K562 (cell line): ENCODE measurements at regions not wholly inside any gene's neighbourhood (a gene's known extent, or its start where the extent isn't known, plus 50 kb on each side); places are given as distances from the start of the nearest gene placed in this dataset.

Experiments used
- ATAC-seq: fragments of 200-7000 bp; cut with Tn5 transposase; 3 replicates; pipeline ENCODE4 v1.9.1; 2020; ENCODE audit warnings: moderate library complexity
- BruUV-seq: library from RNA; stranded (reverse); fragments of 400-500 nt; replicated peaks from 2 replicates; lab custom pipeline; 2021; lab: Mats Ljungman, UMichigan
- CTCF ChIA-PET: fragments of 300-600 bp; formaldehyde crosslinking; extraction: SDS; loops from one replicate; lab custom pipeline; 2021; ENCODE audit warnings: low intra/inter-chr PET ratio; lab: Yijun Ruan, JAX
- POLR2A ChIA-PET: fragments of 300-600, 350-650 bp; sonication (Branson Sonifier 250); formaldehyde crosslinking; extraction: SDS; loops from one replicate; lab custom pipeline; 2021; ENCODE audit warnings: antibody characterized with exemption, inconsistent platforms; lab: Yijun Ruan, JAX
- DNase-seq, 4 experiments: peaks; one replicate each; pipeline versions ENCODE4 v3.0.0 to v3.0.0-alpha.2; 2011 to 2018; ENCODE audit warnings: low spot score in 3 of 4, mixed read lengths in 3 of 4; ENCODE audit errors: extremely low read depth in 1 of 4
- FAIRE-seq: peaks from 2 replicates; lab custom pipeline; 2011; peaks lifted over from hg19 to GRCh38; lab: Jason Lieb, UNC
- H2AFZ ChIP-seq: 2 replicates; pipeline ENCODE4 v1.6.0; 2011; ENCODE audit warnings: low read depth, low read length, control low read depth, inconsistent platforms
- H3K27ac ChIP-seq: fragments of 200-600 bp; 3 replicates; pipeline ENCODE4 v1.8.0; 2011; ENCODE audit warnings: low read depth, mild to moderate bottlenecking, control low read depth, inconsistent platforms, low read length, moderate library complexity, mixed read lengths; ENCODE audit errors: extremely low read depth
- H3K27me3 ChIP-seq, 2 experiments: fragments of 300-600 bp in 1 of 2; 2 replicates in 1 of 2; 3 replicates in 1 of 2; pipeline versions ENCODE4 v1.6.0 to v1.8.0; 2011; ENCODE audit warnings: inconsistent platforms in 2 of 2, low read length in 2 of 2, mild to moderate bottlenecking in 1 of 2, mixed read lengths in 1 of 2, moderate library complexity in 1 of 2; ENCODE audit not compliant: control insufficient read depth in 2 of 2, insufficient read depth in 2 of 2
- H3K36me3 ChIP-seq: fragments of 300-600 bp; 3 replicates; pipeline ENCODE4 v1.8.0; 2011; ENCODE audit warnings: mild to moderate bottlenecking, low read length, inconsistent platforms; ENCODE audit not compliant: control insufficient read depth, insufficient read depth
- H3K4me1 ChIP-seq, 2 experiments: fragments of 200-600 bp in 1 of 2; replicated peaks in 1 of 2; 2 replicates in 1 of 2; 3 replicates in 1 of 2; pipeline versions ENCODE4 v1.5.1 to v1.8.0; 2011; ENCODE audit warnings: inconsistent platforms in 2 of 2, low read length in 2 of 2, mild to moderate bottlenecking in 1 of 2, mixed read lengths in 1 of 2, moderate library complexity in 1 of 2; ENCODE audit not compliant: control insufficient read depth in 2 of 2, insufficient read depth in 2 of 2
- H3K4me2 ChIP-seq: 2 replicates; pipeline ENCODE4 v1.6.1; 2011; ENCODE audit warnings: low read length, control low read depth, inconsistent platforms, mixed read lengths; ENCODE audit not compliant: insufficient read depth
- H3K4me3 ChIP-seq: fragments of 200-600 bp; sonication (generic), shearing (Covaris generic); 2 replicates; pipeline ENCODE4 v1.5.1; 2016; ENCODE audit warnings: control low read depth, inconsistent platforms
- H3K79me2 ChIP-seq: fragments of 200-600 bp; 3 replicates; pipeline ENCODE4 v1.8.0; 2011; ENCODE audit warnings: low read length, inconsistent platforms; ENCODE audit not compliant: control insufficient read depth, insufficient read depth
- H3K9ac ChIP-seq, 2 experiments: 2 replicates each; pipeline versions ENCODE4 v1.6.0 to v1.6.1; 2011; ENCODE audit warnings: low read depth in 2 of 2, low read length in 2 of 2, control low read depth in 1 of 2, inconsistent platforms in 1 of 2, mild to moderate bottlenecking in 1 of 2, mixed read lengths in 1 of 2; ENCODE audit not compliant: insufficient read depth in 1 of 2
- H3K9me1 ChIP-seq: one replicate; pipeline ENCODE4 v1.6.0; 2011; ENCODE audit warnings: inconsistent platforms, mild to moderate bottlenecking, low read length, moderate library complexity; ENCODE audit not compliant: control insufficient read depth, insufficient read depth
- H3K9me3 ChIP-seq: replicated peaks from 2 replicates; pipeline ENCODE4 v1.5.1; 2011; ENCODE audit warnings: low read depth, low read length, inconsistent platforms; ENCODE audit not compliant: control insufficient read depth, insufficient read depth
- H4K20me1 ChIP-seq: replicated peaks from 2 replicates; pipeline ENCODE4 v1.6.1; 2011; ENCODE audit warnings: low read length, inconsistent platforms, mixed read lengths; ENCODE audit not compliant: control insufficient read depth, insufficient read depth
- C11orf30 ChIP-seq: fragments of 450-650 bp; IDR thresholded peaks from 2 replicates; pipeline ENCODE4 v1.6.1; 2016; ENCODE audit warnings: low read depth, mild to moderate bottlenecking
- CEBPB ChIP-seq: fragments of 450-650 bp; IDR thresholded peaks from 2 replicates; pipeline ENCODE4 v1.6.1; 2016; ENCODE audit warnings: missing genetic modification characterization, missing compliant biosample characterization
- MAFF ChIP-seq: IDR thresholded peaks from 2 replicates; pipeline ENCODE4 v1.6.1; 2012; ENCODE audit warnings: low read length, improper control_type of control experiment
- MAFG ChIP-seq: fragments of 450-650 bp; conservative IDR thresholded peaks from 2 replicates; pipeline ENCODE4 v1.6.1; 2016; ENCODE audit warnings: missing genetic modification characterization, missing compliant biosample characterization
- MAFK ChIP-seq: IDR thresholded peaks from 2 replicates; pipeline ENCODE4 v1.6.1; 2011; ENCODE audit warnings: low read length, improper control_type of control experiment
- MECOM ChIP-seq: fragments of 250-450 bp; sonication (Bioruptor Pico); IDR thresholded peaks from 2 replicates; pipeline ENCODE4 v1.8.0; 2022; ENCODE audit warnings: inconsistent platforms
- PTBP1 ChIP-seq: fragments of 200-400 bp; formaldehyde crosslinking; IDR thresholded peaks from 2 replicates; pipeline ENCODE4 v1.6.1; 2017; ENCODE audit warnings: low read depth, low read length
- THRAP3 ChIP-seq: fragments of 450-650 bp; IDR thresholded peaks from 2 replicates; pipeline ENCODE4 v1.6.1; 2016; ENCODE audit warnings: mild to moderate bottlenecking, inconsistent platforms, borderline replicate concordance
- ZNF316 ChIP-seq: fragments of 450-650 bp; IDR thresholded peaks from 2 replicates; pipeline ENCODE4 v1.6.1; 2016
- ZNF584 ChIP-seq: fragments of 200-800 bp; sonication (Bioruptor generic); IDR thresholded peaks from 2 replicates; pipeline ENCODE4 v1.6.1; 2016; ENCODE audit warnings: low read depth, mild to moderate bottlenecking, missing genetic modification characterization, missing compliant biosample characterization
- WGBS: fragments of 100-300 bp; shearing (Covaris generic); methylation state at CpG from one replicate; pipeline ENCODE4 v1.1.6; 2016; ENCODE audit warnings: low coverage, mixed read lengths; ENCODE audit not compliant: insufficient coverage; ENCODE audit errors: missing lambda C conversion rate; 5-methylcytosine and 5-hydroxymethylcytosine counted together
- in situ Hi-C: fragments of 300-500 bp; cut with MboI; formaldehyde crosslinking; loops from 4 replicates; pipeline ENCODE4 v1.15.0; 2018; ENCODE audit warnings: inconsistent platforms, mixed read lengths
- intact Hi-C: fragments of 100-400 bp; cut with micrococcal nuclease; formaldehyde crosslinking; loops from 2 replicates; pipeline ENCODE4 v1.14.2; 2022
- TF ChIP-seq, protein P1 (sequence below): sonication (generic); formaldehyde crosslinking; IDR thresholded peaks from 2 replicates; pipeline ENCODE4 v1.8.1; 2023; ENCODE audit warnings: mild to moderate bottlenecking, missing genetic modification reagents, moderate library complexity

DNA sequence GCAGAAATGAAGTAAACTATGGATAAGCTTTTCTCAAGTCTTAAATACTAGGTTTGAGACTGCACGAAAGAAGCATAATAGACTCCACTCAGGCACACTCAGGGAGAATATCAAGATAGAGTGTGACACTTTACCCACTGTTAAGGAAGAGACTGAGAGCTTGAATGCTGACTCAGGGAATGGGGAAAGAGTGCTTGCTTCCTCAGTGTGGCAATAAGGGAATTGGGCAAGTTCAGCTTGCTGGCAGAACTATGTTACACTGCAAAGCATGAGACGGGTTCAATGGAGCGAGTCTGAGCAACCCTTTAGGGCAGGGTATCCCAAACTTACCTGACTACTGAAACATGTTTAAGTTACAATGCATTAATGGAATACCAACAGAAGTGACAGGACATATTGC, 237.7 kb upstream of the MEF2C start:
- ATAC-seq (peak; percentile 59; the same call in 2 of the 3 replicates), FAIRE-seq (peak; percentile 64)

DNA sequence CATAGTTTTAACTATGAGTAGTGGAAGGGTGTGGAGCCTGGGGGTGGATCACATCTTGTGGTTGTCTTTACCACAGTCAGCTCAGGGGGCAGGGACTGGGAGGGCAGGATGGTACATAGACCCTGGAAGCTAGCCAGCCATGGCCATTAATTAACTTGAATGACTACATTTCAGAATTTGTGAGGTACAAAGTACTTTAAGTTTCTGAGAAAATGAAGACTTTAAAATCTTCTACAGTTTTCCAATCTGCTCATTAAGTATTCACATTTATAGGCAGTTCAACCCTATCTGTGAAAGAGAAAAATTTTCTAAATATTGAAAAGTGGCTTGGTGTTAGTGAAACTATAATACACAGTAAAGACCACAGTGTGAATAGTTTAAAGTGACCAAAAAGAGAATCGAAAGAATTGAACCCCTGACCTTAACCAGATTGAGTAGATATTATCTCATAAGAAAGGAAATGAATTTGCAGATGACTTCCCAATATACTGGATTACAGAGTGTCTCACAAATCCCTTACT, 234.2 kb upstream of the MEF2C start:
- no peak for ATAC-seq
- WGBS: 12% methylated on average over 1 of the region's 1 CpG
- TF ChIP-seq THRAP3 (no peak), MECOM (CRISPR knock-in tag) (no peak)
- TF ChIP-seq, protein P1, sequence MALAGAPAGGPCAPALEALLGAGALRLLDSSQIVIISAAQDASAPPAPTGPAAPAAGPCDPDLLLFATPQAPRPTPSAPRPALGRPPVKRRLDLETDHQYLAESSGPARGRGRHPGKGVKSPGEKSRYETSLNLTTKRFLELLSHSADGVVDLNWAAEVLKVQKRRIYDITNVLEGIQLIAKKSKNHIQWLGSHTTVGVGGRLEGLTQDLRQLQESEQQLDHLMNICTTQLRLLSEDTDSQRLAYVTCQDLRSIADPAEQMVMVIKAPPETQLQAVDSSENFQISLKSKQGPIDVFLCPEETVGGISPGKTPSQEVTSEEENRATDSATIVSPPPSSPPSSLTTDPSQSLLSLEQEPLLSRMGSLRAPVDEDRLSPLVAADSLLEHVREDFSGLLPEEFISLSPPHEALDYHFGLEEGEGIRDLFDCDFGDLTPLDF (CRISPR knock-in tag): no peak
- Histone ChIP-seq H3K9ac (no peak overlapping the region), H3K36me3 (no peaks in the 10 kb centered on the region), H3K9me3 (no peaks in the 10 kb centered on the region; the same call in 1 of the 2 replicates), H3K27me3 (no peaks in the 10 kb centered on the region), H2AFZ (no peak overlapping the region), H4K20me1 (no peaks in the 10 kb centered on the region), H3K4me3 (no peak overlapping the region), H3K4me1 (no peaks in the 10 kb centered on the region; a peak in 2 of 5 replicates), H3K27ac (no peak overlapping the region), H3K79me2 (no peaks in the 10 kb centered on the region), H3K9me1 (no peaks in the 10 kb centered on the region), H3K4me2 (no peak overlapping the region)
- ChIA-PET CTCF (no interaction called here), POLR2A (no interaction called here)
- no TSS peak for BruUV-seq
- peak; percentile 6 for FAIRE-seq
- intact Hi-C loops (no loop called here), in situ Hi-C loops (no loop called here)
- DNase-seq: peak in 2 of 4 experiments; percentile 21 to 34

More for the DNA sequence above, 237.7 kb upstream of the MEF2C start:
- Histone ChIP-seq H3K27ac (no peak overlapping the region), H3K9ac (no peak overlapping the region), H2AFZ (peak overlapping the region; percentile 69), H3K4me3 (no peak overlapping the region), H3K27me3 (no peaks in the 10 kb centered on the region), H3K9me1 (no peaks in the 10 kb centered on the region), H3K36me3 (no peaks in the 10 kb centered on the region), H3K4me1 (no peaks in the 10 kb centered on the region; a peak in 2 of 5 replicates), H3K4me2 (no peak overlapping the region; the same call in 1 of the 2 replicates), H4K20me1 (no peaks in the 10 kb centered on the region), H3K79me2 (no peaks in the 10 kb centered on the region), H3K9me3 (no peaks in the 10 kb centered on the region; the same call in 1 of the 2 replicates)
- intact Hi-C loops (no loop called here), in situ Hi-C loops (no loop called here)
- no peak for DNase-seq
- ChIA-PET CTCF (no interaction called here), POLR2A (no interaction called here)
- no TSS peak for BruUV-seq
- peak; percentile 75; the same call in 1 of the 2 replicates for TF ChIP-seq MAFF
- peak; percentile 83 for TF ChIP-seq MAFG (tag)
- no peak for TF ChIP-seq PTBP1
- TF ChIP-seq MAFK: peak; percentile 77
- no peak for TF ChIP-seq ZNF584 (CRISPR knock-in tag)
- peak; percentile 88 for TF ChIP-seq C11orf30
- TF ChIP-seq ZNF316: peak; percentile 90
- TF ChIP-seq CEBPB: peak; percentile 86
- 42% methylated on average over 3 of the region's 3 CpGs for WGBS
